ENCODE measurements at regions not wholly inside any gene's neighbourhood (a gene's known extent, or its start where the extent isn't known, plus 50 kb on each side); places are given as distances from the start of the nearest gene placed in this dataset.

GRCh38 chr3:74345701-74346100 is 268.8 kb downstream of the CNTN3 start:
- no peaks in the 10 kb centered on the region for H3K79me2 ChIP-seq (ENCODE audit: control insufficient read depth, insufficient read depth, low read length)
- no peak overlapping the region for H3K4me3 ChIP-seq (ENCODE audit: control insufficient read depth in 2 of 3, extremely low read depth in 1 of 3, insufficient read depth in 2 of 3, low read depth in 1 of 3, low read length in 3 of 3)
- H3K36me3 ChIP-seq (ENCODE audit: control insufficient read depth in 2 of 2, extremely low read depth in 1 of 2, insufficient read depth in 2 of 2, low read length in 2 of 2), result no peaks in the 10 kb centered on the region
- H3K27ac ChIP-seq (ENCODE audit: control insufficient read depth, insufficient read depth, low read length), result no peak overlapping the region
- dilution Hi-C loops (cut with MboI; ENCODE audit: extremely low pct_ligation_motif_present, low sequenced_read_pairs), result no loop called here
- H3K4me1 ChIP-seq (ENCODE audit: control insufficient read depth, extremely low read depth, insufficient read depth, low read length), result no peaks in the 10 kb centered on the region
- H3K27me3 ChIP-seq (ENCODE audit: control insufficient read depth, extremely low read depth, insufficient read depth, low read length), result no peaks in the 10 kb centered on the region
- H3K9me1 ChIP-seq (ENCODE audit: control insufficient read depth, extremely low read depth, insufficient read depth, low read length), result no peaks in the 10 kb centered on the region
- TF ChIP-seq EZH2 (IDR thresholded peaks at IDR 0.05; ENCODE audit: low read length) (no peak), CTCF (optimal IDR thresholded peaks at IDR 0.05 in 1 of 3, IDR thresholded peaks at IDR 0.05 in 1 of 3, conservative IDR thresholded peaks at IDR 0.05 in 1 of 3; ENCODE audit: extremely low read depth in 1 of 3, insufficient read depth in 2 of 3, low read length in 3 of 3) (no peak)
- no peak overlapping the region for H3K9ac ChIP-seq (ENCODE audit: control insufficient read depth, extremely low read depth, insufficient read depth, low read length)
- no peaks in the 10 kb centered on the region for H3K9me3 ChIP-seq (ENCODE audit: control insufficient read depth, low read depth, low read length)
- H4K20me1 ChIP-seq (ENCODE audit: control insufficient read depth, extremely low read depth, insufficient read depth, low read length), result no peaks in the 10 kb centered on the region
- FAIRE-seq (no peak), DNase-seq (ENCODE audit: low read depth, low spot score) (no peak)
- H3K4me2 ChIP-seq (ENCODE audit: control insufficient read depth, extremely low read depth, insufficient read depth, low read depth, low read length), result no peak overlapping the region
- no peak overlapping the region for H2AFZ ChIP-seq (ENCODE audit: control insufficient read depth, low read length)

- Histone ChIP-seq H2AFZ (ENCODE audit: control insufficient read depth, low read length) (no peak overlapping the region), H3K4me1 (ENCODE audit: control insufficient read depth, extremely low read depth, insufficient read depth, low read length) (no peaks in the 10 kb centered on the region), H3K9me3 (ENCODE audit: control insufficient read depth, low read depth, low read length) (no peaks in the 10 kb centered on the region), H4K20me1 (ENCODE audit: control insufficient read depth, extremely low read depth, insufficient read depth, low read length) (no peaks in the 10 kb centered on the region), H3K4me3 (ENCODE audit: control insufficient read depth in 2 of 3, extremely low read depth in 1 of 3, insufficient read depth in 2 of 3, low read depth in 1 of 3, low read length in 3 of 3) (no peak overlapping the region), H3K4me2 (ENCODE audit: control insufficient read depth, extremely low read depth, insufficient read depth, low read depth, low read length) (no peak overlapping the region), H3K36me3 (ENCODE audit: control insufficient read depth in 2 of 2, extremely low read depth in 1 of 2, insufficient read depth in 2 of 2, low read length in 2 of 2) (no peaks in the 10 kb centered on the region), H3K27me3 (ENCODE audit: control insufficient read depth, extremely low read depth, insufficient read depth, low read length) (no peaks in the 10 kb centered on the region), H3K9ac (ENCODE audit: control insufficient read depth, extremely low read depth, insufficient read depth, low read length) (no peak overlapping the region), H3K9me1 (ENCODE audit: control insufficient read depth, extremely low read depth, insufficient read depth, low read length) (no peaks in the 10 kb centered on the region), H3K27ac (ENCODE audit: control insufficient read depth, insufficient read depth, low read length) (no peak overlapping the region), H3K79me2 (ENCODE audit: control insufficient read depth, insufficient read depth, low read length) (no peaks in the 10 kb centered on the region)
- no peak for TF ChIP-seq EZH2 (IDR thresholded peaks at IDR 0.05; ENCODE audit: low read length)
- no peak for TF ChIP-seq CTCF (optimal IDR thresholded peaks at IDR 0.05 in 1 of 3, IDR thresholded peaks at IDR 0.05 in 1 of 3, conservative IDR thresholded peaks at IDR 0.05 in 1 of 3; ENCODE audit: extremely low read depth in 1 of 3, insufficient read depth in 2 of 3, low read length in 3 of 3)
- dilution Hi-C loops (cut with MboI; ENCODE audit: extremely low pct_ligation_motif_present, low sequenced_read_pairs), result no loop called here
- DNase-seq (ENCODE audit: low read depth, low spot score) (no peak), FAIRE-seq (no peak)
These were observed 269.5 kb downstream of the CNTN3 start for GRCh38 chr3:74344865-74345440.
